Lung (tissue), 11 donors: ENCODE measurements at regions not wholly inside any gene's neighbourhood (a gene's known extent, or its start where the extent isn't known, plus 50 kb on each side); places are given as distances from the start of the nearest gene placed in this dataset.

Experiments
- ATAC-seq: fragments of 200-7000 bp; cut with Tn5 transposase; one replicate; pipeline ENCODE4 v1.9.1; 2020; ENCODE audit warnings: moderate number of reproducible peaks; ENCODE audit not compliant: insufficient read depth, low FRiP score
- DNase-seq, 3 donors: peaks; one replicate each; pipeline ENCODE4 v3.0.0-alpha.2; 2013 to 2017
- H3K27ac ChIP-seq, 2 donors: one replicate each; pipeline ENCODE4 v1.5.1; 2013; ENCODE audit warnings: mild to moderate bottlenecking in 2 of 2, moderate library complexity in 2 of 2, control low read depth in 1 of 2, inconsistent platforms in 1 of 2, low read depth in 1 of 2, low read length in 1 of 2
- H3K27me3 ChIP-seq, 3 donors: one replicate each; pipeline ENCODE4 v1.5.1; 2013; ENCODE audit warnings: low read length in 2 of 3; ENCODE audit not compliant: control insufficient read depth in 3 of 3, insufficient read depth in 3 of 3
- H3K36me3 ChIP-seq, 4 donors: one replicate each; pipeline ENCODE4 v1.5.1; 2013; ENCODE audit warnings: low read length in 4 of 4, mild to moderate bottlenecking in 1 of 4, moderate library complexity in 1 of 4; ENCODE audit not compliant: control insufficient read depth in 4 of 4, insufficient read depth in 4 of 4
- H3K4me1 ChIP-seq, 5 donors: one replicate each; pipeline ENCODE4 v1.5.1; 2013; ENCODE audit warnings: low read length in 5 of 5, mild to moderate bottlenecking in 2 of 5, moderate library complexity in 1 of 5; ENCODE audit not compliant: control insufficient read depth in 5 of 5, insufficient read depth in 5 of 5
- H3K4me3 ChIP-seq: one replicate; pipeline ENCODE4 v1.5.1; 2013; ENCODE audit warnings: mild to moderate bottlenecking, control low read depth, moderate library complexity
- H3K9ac ChIP-seq, 2 donors: one replicate each; pipeline ENCODE4 v1.5.1; 2013; ENCODE audit warnings: low read length in 2 of 2, control low read depth in 1 of 2; ENCODE audit not compliant: insufficient read depth in 1 of 2
- H3K9me3 ChIP-seq, 4 donors: one replicate each; pipeline ENCODE4 v1.5.1; 2013; ENCODE audit warnings: low read length in 3 of 4, mild to moderate bottlenecking in 1 of 4, moderate library complexity in 1 of 4; ENCODE audit not compliant: control insufficient read depth in 4 of 4, insufficient read depth in 3 of 4
- WGBS, 2 donors: extraction: QIAGEN DNeasy Blood & Tissue Kit; methylation state at CpG; one replicate each; pipeline ENCODE4 v1.1.7; 2013; 5-methylcytosine and 5-hydroxymethylcytosine counted together
- TF ChIP-seq, protein P1 (sequence below): IDR thresholded peaks from 2 replicates; pipeline ENCODE4 v1.5.1; 2012; ENCODE audit warnings: mild to moderate bottlenecking; ENCODE audit errors: control extremely low read depth, extremely low read depth
- donor health status: control.
- donor health status: control.
- donor health status: Bipolar disorder and iron deficiency.
- donor health status: healthy.
- donor health status: DM: yes; HTN: yes; CAD: no.

DNA sequence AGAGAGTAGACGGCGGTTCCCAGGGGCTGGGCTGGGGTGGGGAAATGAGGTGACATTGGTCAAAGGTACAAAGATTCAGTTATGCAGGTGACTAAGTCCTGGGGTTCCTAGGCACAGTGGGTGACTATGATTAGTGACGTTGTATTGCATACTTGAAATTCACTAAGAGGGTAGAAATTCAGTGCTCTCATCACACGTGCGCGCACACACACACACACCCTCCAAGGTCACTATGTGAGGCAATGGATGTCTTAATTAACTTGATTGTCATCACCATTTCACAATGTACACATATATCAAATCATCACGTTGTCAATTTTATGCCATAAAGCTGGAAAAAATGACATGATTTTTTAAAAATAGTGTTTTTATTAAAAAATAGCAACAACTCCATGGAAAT is 92.9 kb upstream of the ALKAL2 start:
- ATAC-seq (no peak), DNase-seq (no peak)
- Histone ChIP-seq H3K9me3 (peaks cover 0 to 3% (median 0%) of the 10 kb centered on the region in 4 donors), H3K4me1 (peaks cover 0 to 6% (median 2%) of the 10 kb centered on the region in 5 donors), H3K27me3 (peaks cover 0 to 7% (median 0%) of the 10 kb centered on the region in 3 donors), H3K27ac (no peak overlapping the region), H3K4me3 (no peak overlapping the region), H3K36me3 (no peaks in the 10 kb centered on the region), H3K9ac (no peak overlapping the region)
- TF ChIP-seq, protein P1, sequence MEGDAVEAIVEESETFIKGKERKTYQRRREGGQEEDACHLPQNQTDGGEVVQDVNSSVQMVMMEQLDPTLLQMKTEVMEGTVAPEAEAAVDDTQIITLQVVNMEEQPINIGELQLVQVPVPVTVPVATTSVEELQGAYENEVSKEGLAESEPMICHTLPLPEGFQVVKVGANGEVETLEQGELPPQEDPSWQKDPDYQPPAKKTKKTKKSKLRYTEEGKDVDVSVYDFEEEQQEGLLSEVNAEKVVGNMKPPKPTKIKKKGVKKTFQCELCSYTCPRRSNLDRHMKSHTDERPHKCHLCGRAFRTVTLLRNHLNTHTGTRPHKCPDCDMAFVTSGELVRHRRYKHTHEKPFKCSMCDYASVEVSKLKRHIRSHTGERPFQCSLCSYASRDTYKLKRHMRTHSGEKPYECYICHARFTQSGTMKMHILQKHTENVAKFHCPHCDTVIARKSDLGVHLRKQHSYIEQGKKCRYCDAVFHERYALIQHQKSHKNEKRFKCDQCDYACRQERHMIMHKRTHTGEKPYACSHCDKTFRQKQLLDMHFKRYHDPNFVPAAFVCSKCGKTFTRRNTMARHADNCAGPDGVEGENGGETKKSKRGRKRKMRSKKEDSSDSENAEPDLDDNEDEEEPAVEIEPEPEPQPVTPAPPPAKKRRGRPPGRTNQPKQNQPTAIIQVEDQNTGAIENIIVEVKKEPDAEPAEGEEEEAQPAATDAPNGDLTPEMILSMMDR, result no peak
- WGBS, 2 donors, result 92 to 95% methylated on average over 7 of the region's 7 CpGs

DNA sequence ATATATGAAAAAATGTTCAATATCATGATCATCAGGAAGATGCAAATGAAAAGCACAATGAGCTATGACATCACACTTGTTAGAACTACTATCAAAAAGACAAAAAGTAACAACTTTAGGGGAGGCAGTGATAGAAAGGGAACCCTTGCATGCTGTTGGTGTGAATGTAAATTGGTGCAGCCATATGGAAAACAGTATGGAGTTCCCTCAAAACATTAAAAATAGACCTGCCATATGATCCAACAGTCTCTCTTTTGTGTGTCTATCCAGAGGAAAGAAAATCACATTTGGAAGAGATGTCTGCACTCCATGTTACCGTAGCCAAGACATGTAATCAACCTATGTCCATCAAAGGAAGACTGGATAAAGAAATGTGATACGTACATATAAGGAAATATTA is 92.3 kb upstream of the ALKAL2 start:
- H3K27ac ChIP-seq, result no peak overlapping the region
- no peak overlapping the region for H3K9ac ChIP-seq
- TF ChIP-seq, protein P1, result no peak
- no peak overlapping the region for H3K4me3 ChIP-seq
- H3K4me1 ChIP-seq, result peaks cover 0 to 11% (median 4%) of the 10 kb centered on the region in 5 donors
- 93 to 95% methylated on average over 2 of the region's 2 CpGs for WGBS, 2 donors
- ATAC-seq (no peak), DNase-seq (no peak)
- peaks cover 0 to 5% (median 0%) of the 10 kb centered on the region in 4 donors for H3K9me3 ChIP-seq
- H3K27me3 ChIP-seq, result peaks cover 0 to 7% (median 0%) of the 10 kb centered on the region in 3 donors
- no peaks in the 10 kb centered on the region for H3K36me3 ChIP-seq

DNA sequence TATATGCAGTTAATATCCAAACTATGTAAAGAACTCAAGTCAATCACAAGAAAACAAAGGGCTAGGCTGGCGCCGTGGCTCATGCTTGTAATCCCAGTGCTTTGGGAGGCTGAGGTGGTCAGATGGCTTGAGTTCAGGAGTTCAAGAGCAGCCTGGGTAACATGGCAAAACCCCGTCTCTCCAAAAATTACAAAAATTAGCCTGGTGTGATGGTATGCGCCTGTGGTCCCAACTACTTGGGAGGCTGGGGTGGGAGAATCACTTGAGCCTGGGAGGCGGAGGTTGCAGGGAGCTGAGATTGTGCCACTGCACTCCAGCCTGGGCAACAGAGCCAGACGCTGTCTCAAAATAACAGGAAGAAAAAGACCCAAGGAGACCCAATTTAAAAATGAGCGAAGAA is 91.9 kb upstream of the ALKAL2 start:
- peaks cover 0 to 16% (median 4%) of the 10 kb centered on the region in 5 donors for H3K4me1 ChIP-seq
- H3K36me3 ChIP-seq, result no peaks in the 10 kb centered on the region
- peaks cover 0 to 7% (median 0%) of the 10 kb centered on the region in 3 donors for H3K27me3 ChIP-seq
- H3K4me3 ChIP-seq, result no peak overlapping the region
- DNase-seq, result no peak
- no peak overlapping the region for H3K9ac ChIP-seq
- no peak overlapping the region for H3K27ac ChIP-seq
- ATAC-seq, result no peak
- H3K9me3 ChIP-seq, result peaks cover 0 to 5% (median 0%) of the 10 kb centered on the region in 4 donors
- TF ChIP-seq, protein P1, result no peak
- WGBS, 2 donors, result 90 to 95% methylated on average over 7 of the region's 7 CpGs

DNA sequence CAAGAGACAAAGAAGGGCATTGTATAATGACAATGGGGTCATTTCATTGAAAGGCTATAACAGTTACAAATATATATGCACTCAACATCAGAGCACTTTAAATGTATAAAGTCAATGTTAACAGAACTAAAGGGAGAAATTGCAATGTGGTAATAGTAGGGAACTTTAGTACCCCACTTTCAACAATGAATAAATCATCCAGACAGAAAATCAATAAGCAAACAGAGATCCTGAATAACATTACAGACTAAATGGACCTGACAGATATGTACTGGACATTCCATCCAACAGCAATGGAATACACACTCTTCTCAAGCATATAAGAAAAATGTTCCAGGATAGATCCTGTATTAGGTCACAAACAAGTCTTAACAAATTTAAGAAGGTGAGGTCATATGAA is 90.5 kb upstream of the ALKAL2 start:
- ATAC-seq, result no peak
- H3K27me3 ChIP-seq, result peaks cover 0 to 7% (median 0%) of the 10 kb centered on the region in 3 donors
- TF ChIP-seq, protein P1, result no peak

More for the DNA sequence above, 90.5 kb upstream of the ALKAL2 start:
- Histone ChIP-seq H3K9me3 (peaks cover 0 to 5% (median 0%) of the 10 kb centered on the region in 4 donors), H3K27ac (no peak overlapping the region), H3K4me3 (no peak overlapping the region), H3K4me1 (peaks cover 0 to 19% (median 4%) of the 10 kb centered on the region in 5 donors), H3K9ac (no peak overlapping the region), H3K36me3 (no peaks in the 10 kb centered on the region)
- no peak for DNase-seq
